Activated CD4-positive, alpha-beta T cell treated with anti-CD3 and anti-CD28 coated beads for 48 hours (primary cell): ENCODE measurements at regions not wholly inside any gene's neighbourhood (a gene's known extent, or its start where the extent isn't known, plus 50 kb on each side); places are given as distances from the start of the nearest gene placed in this dataset.
"Not testable (repeated sequence)": the region's sequence is repeated elsewhere in the genome, so short reads cannot be mapped to it uniquely, and the experiment has no call there.

Source experiments
- DNase-seq: peaks from one replicate; pipeline ENCODE4 v3.0.0-alpha.2; 2020

- DNase-seq: not testable (repeated sequence)
These were observed 888.8 kb downstream of the RPS29 start for GRCh38 chr14:48697362-48697761.

- DNase-seq: no peak
These were observed 892.4 kb downstream of the RPS29 start for GRCh38 chr14:48693793-48694192.

GRCh38 chr14:48690349-48690748 lies 895.8 kb downstream of the RPS29 start:
- DNase-seq: no peak

GRCh38 chr14:48686650-48687049 lies 899.5 kb downstream of the RPS29 start:
- no peak for DNase-seq

GRCh38 chr14:48672506-48672905 lies 913.7 kb downstream of the RPS29 start:
- DNase-seq: no peak

GRCh38 chr14:48670939-48671338 lies 915.2 kb downstream of the RPS29 start:
- DNase-seq: no peak

GRCh38 chr14:48665077-48665784 lies 920.9 kb downstream of the RPS29 start:
- DNase-seq: no peak

- no peak for DNase-seq
These were observed 942.9 kb downstream of the RPS29 start for GRCh38 chr14:48643241-48643640.

GRCh38 chr14:48628870-48629269 lies 953.5 kb upstream of the MDGA2 start:
- DNase-seq: no peak

GRCh38 chr14:48622980-48623379 lies 947.6 kb upstream of the MDGA2 start:
- DNase-seq: no peak

- DNase-seq: no peak
These were observed 942.7 kb upstream of the MDGA2 start for GRCh38 chr14:48618057-48618456.

- no peak for DNase-seq
These were observed 941.5 kb upstream of the MDGA2 start for GRCh38 chr14:48616931-48617330.

- DNase-seq: no peak
These were observed 940.2 kb upstream of the MDGA2 start for GRCh38 chr14:48615618-48616017.

- no peak for DNase-seq
These were observed 938.6 kb upstream of the MDGA2 start for GRCh38 chr14:48614003-48614402.

- not testable (repeated sequence) for DNase-seq
These were observed 931.6 kb upstream of the MDGA2 start for GRCh38 chr14:48606960-48607359.

- no peak for DNase-seq
These were observed 923.1 kb upstream of the MDGA2 start for GRCh38 chr14:48598458-48598857.

GRCh38 chr14:48586099-48586498 lies 910.7 kb upstream of the MDGA2 start:
- no peak for DNase-seq

GRCh38 chr14:48584031-48584430 lies 908.6 kb upstream of the MDGA2 start:
- no peak for DNase-seq

- DNase-seq: no peak
These were observed 907.5 kb upstream of the MDGA2 start for GRCh38 chr14:48582938-48583337.

GRCh38 chr14:48580692-48581091 lies 905.3 kb upstream of the MDGA2 start:
- no peak for DNase-seq

GRCh38 chr14:48575772-48576171 lies 900.4 kb upstream of the MDGA2 start:
- DNase-seq: no peak

- no peak for DNase-seq
These were observed 893.3 kb upstream of the MDGA2 start for GRCh38 chr14:48568688-48569087.

GRCh38 chr14:48568252-48568651 lies 892.8 kb upstream of the MDGA2 start:
- no peak for DNase-seq

GRCh38 chr14:48563489-48563888 lies 888.1 kb upstream of the MDGA2 start:
- DNase-seq: no peak

- DNase-seq: not testable (repeated sequence)
These were observed 886.0 kb upstream of the MDGA2 start for GRCh38 chr14:48561438-48561837.
